Large intestine (tissue), 3 donors: ENCODE measurements at regions not wholly inside any gene's neighbourhood (a gene's known extent, or its start where the extent isn't known, plus 50 kb on each side); places are given as distances from the start of the nearest gene placed in this dataset.

Source experiments
- DNase-seq, 2 donors: peaks; one replicate each; pipeline versions ENCODE4 v3.0.0 to v3.0.0-alpha.2; 2013
- H3K27ac ChIP-seq: one replicate; pipeline ENCODE4 v1.5.1; 2013; ENCODE audit warnings: low read length
- H3K27me3 ChIP-seq: 2 replicates; pipeline ENCODE4 v1.6.1; 2013; ENCODE audit warnings: low read length; ENCODE audit not compliant: control insufficient read depth, insufficient read depth
- H3K36me3 ChIP-seq: 2 replicates; pipeline ENCODE4 v1.6.1; 2013; ENCODE audit warnings: low read length; ENCODE audit not compliant: control insufficient read depth, insufficient read depth
- H3K4me1 ChIP-seq: one replicate; pipeline ENCODE4 v1.6.1; 2013; ENCODE audit warnings: low read length; ENCODE audit not compliant: control insufficient read depth, insufficient read depth
- H3K4me3 ChIP-seq: one replicate; pipeline ENCODE4 v1.5.1; 2013; ENCODE audit warnings: low read length
- H3K9me3 ChIP-seq: one replicate; pipeline ENCODE4 v1.6.1; 2013; ENCODE audit warnings: mild to moderate bottlenecking, low read depth, low read length, moderate library complexity; ENCODE audit not compliant: control insufficient read depth
- WGBS: methylation state at CpG from one replicate; pipeline ENCODE4 v1.1.5; 2013; ENCODE audit warnings: low lambda C conversion rate; ENCODE audit not compliant: insufficient coverage; 5-methylcytosine and 5-hydroxymethylcytosine counted together

DNA sequence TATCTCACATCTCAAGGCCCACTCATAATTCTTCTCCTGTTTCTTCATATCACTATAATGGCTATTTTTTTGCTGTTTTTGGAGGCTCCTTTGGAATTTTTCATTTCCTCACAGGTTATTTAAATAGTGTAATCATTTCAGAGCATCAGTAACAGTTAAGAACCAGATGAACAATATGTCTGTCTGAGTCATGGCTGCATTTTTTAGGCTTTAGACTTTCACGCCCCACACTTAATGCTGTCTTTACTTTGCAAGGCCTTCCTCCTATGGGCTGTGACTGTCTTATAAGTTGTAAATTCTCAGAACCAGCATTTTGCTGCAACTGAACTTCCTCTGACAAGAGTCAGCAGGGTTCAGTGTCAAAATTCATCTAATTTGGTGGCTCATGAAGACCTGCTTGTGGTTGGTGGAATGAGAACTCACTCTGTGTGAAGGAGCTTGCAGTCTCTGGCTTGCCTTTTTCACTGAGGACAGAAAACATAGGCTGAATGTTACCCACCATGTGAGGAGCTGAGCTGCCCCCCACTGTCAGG lies 56.1 kb upstream of the NLGN4Y start:
- no peak overlapping the region for H3K27ac ChIP-seq
- no peaks in the 10 kb centered on the region for H3K4me1 ChIP-seq
- H3K36me3 ChIP-seq: no peaks in the 10 kb centered on the region
- no peaks in the 10 kb centered on the region for H3K27me3 ChIP-seq
- no peak for DNase-seq
- H3K9me3 ChIP-seq: no peaks in the 10 kb centered on the region
- no peak overlapping the region for H3K4me3 ChIP-seq
- WGBS: no CpG with 5 or more reads among the region's 1 CpG

DNA sequence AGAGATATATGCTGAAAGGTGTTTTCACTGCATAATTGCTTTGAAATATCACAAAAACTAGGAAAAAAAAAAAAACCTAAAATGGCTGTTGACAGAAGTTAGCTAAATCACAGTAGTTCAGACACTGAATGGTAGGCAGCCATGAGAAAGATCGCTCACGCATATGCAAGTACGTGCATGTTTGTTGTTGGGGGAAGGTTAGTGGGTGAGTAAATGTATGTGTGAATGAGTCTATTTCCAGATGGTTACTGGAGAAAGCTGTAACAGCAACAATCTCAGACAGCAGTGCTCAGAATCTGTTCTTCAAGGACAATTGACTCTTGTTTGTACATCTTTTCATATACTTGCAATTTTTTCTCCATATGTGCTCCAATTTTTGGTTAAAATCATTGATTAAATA lies 51.9 kb upstream of the NLGN4Y start:
- no CpG with 5 or more reads among the region's 3 CpGs for WGBS
- H3K4me1 ChIP-seq: no peaks in the 10 kb centered on the region
- no peaks in the 10 kb centered on the region for H3K36me3 ChIP-seq
- no peaks in the 10 kb centered on the region for H3K27me3 ChIP-seq
- no peak for DNase-seq
- no peak overlapping the region for H3K4me3 ChIP-seq
- no peak overlapping the region for H3K27ac ChIP-seq
- no peaks in the 10 kb centered on the region for H3K9me3 ChIP-seq

DNA sequence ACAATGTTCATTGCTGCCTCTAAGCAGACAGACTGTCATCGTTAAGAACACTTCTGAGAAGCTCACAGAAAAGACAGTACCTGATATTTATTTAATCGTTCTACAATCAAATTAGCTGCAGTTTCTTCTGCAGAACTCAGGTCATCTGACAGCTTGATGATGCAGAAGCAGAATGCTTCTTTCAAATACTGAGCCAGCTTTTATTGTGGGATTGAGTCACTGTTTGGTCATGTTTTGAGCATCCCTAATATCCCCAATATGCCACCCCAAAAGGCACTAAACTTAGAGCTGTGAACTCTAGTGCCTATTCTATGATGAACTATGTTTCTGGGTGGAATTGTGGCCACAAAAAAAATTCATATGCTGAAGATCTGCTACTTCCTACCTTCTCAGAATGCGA lies 51.0 kb upstream of the NLGN4Y start:
- no peak for DNase-seq
- WGBS: no CpG with 5 or more reads among the region's 3 CpGs

More for the DNA sequence above, 51.0 kb upstream of the NLGN4Y start:
- no peaks in the 10 kb centered on the region for H3K27me3 ChIP-seq
- H3K9me3 ChIP-seq: no peaks in the 10 kb centered on the region
- H3K36me3 ChIP-seq: no peaks in the 10 kb centered on the region
- H3K4me3 ChIP-seq: no peak overlapping the region
- no peak overlapping the region for H3K27ac ChIP-seq
- no peaks in the 10 kb centered on the region for H3K4me1 ChIP-seq
